HG02981 (cell line): ENCODE measurements at regions not wholly inside any gene's neighbourhood (a gene's known extent, or its start where the extent isn't known, plus 50 kb on each side); places are given as distances from the start of the nearest gene placed in this dataset.
A peak's percentile ranks its signal among the peaks of the same experiment; 100 is the strongest.

Source experiments
- ATAC-seq: cut with Tn5 transposase; IDR thresholded peaks from one replicate; pipeline ENCODE4 v1.9.1; 2021; ENCODE audit warnings: mild to moderate bottlenecking, moderate library complexity; ENCODE audit not compliant: unreplicated experiment

DNA sequence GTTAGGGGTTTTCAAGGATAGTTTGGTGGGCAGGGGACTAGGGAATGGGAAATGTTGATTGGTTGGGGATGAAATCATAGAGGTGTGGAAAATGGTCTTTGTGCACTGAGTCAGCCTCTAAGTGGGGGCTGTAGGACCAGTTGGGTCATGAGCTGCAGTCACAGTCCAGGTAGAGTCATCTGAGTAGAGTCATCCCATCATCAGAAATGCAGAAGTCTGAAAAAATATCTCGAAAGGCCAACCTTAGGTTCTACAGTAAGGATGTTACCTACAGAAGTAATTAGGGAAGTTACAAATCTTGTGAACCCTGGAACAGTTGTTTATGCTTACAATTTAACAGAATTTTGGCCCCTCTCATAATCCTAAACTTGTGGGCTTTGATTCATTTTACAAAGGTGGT, 63.4 kb upstream of the AP1S2 start:
- no peak for ATAC-seq

DNA sequence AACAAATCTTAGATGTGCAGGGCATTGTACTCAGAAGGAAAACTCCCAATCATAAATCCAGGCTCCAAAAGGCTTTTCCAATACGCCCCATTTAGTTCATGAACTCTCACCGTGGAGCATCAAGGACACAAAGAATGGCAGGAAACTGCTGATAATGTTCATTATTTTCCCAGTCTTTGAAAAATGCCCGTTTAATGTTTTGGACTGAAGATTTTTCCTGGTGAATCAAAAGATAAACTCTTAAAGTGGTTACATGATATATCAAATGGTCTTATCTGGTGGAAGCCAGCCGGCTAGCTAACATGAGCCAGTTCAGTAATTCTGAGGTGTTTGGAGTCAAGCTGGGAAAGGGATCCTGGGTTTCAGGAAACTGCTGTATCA, 62.1 kb upstream of the AP1S2 start:
- ATAC-seq: no peak

DNA sequence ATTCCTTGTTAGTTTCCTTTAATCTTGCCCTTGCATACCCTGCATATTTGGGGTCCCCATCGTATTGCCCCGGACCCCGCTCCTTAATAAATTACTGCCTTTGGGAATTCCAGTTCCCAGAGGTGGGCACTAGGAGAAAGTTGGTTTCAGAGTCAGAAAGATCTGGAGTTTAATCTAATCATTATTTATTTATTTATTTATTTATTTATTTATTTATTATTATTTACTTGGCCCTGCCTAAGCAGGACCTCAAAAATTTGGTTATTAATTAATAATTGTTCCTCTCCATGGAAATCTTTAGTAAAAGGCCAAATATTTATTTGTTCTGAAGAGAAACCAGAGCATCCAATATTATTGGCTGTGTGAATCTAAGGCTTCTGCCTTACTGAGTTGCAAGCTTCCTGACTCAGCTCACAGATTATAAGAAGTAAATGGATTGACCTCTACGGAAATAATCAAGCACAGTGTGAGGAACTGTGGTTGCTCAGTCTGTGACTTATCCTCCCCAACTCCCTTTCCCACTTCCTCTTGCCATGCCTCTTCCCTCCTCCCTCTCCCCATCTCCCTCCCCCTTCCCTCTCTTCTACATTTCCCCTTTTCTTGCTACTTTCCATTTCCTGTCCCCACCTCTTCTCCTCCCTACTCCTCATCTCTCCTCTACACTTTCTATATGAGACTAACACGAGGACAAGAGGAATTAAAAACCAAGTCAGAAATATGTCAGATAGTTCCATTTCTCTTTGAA, 61.5 kb upstream of the AP1S2 start:
- ATAC-seq: no peak

DNA sequence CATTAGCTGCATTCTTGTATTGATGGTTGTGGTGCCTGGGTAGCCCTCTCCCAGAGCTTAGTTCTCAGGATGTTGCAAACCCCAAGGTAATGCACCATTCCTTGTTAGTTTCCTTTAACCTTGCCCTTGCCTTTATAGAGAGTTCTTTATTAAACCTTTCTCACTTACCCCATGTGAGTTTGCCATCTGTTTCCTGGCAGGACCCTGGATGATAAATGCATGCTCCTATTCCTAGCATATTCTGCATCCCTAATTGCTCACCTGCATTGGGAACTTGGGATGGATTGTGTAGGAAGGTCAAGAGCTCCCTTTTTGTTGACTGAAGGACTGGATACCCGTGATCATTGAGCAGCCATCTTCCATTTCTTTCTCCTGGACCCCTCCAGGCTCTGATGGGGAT, 59.9 kb upstream of the AP1S2 start:
- ATAC-seq: no peak

DNA sequence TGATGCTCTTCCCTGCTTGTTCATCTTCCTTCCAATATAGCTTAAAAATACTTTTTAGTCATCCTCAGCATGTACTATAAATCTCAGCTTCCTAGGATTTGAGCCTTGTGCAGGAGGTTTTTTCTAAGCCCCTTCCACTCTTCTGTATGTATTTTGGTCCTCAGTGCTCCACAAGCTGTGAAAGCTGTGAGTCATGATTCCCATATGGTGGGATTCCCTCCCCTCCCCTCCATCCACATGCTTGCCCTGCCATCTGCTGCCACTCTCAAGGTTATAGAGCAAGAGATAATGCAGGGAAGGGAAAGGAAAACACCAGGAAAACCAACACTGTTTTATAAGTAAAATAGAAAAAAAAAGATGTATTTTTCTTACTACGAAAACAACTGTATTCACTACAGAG, 58.5 kb upstream of the AP1S2 start:
- no peak for ATAC-seq

DNA sequence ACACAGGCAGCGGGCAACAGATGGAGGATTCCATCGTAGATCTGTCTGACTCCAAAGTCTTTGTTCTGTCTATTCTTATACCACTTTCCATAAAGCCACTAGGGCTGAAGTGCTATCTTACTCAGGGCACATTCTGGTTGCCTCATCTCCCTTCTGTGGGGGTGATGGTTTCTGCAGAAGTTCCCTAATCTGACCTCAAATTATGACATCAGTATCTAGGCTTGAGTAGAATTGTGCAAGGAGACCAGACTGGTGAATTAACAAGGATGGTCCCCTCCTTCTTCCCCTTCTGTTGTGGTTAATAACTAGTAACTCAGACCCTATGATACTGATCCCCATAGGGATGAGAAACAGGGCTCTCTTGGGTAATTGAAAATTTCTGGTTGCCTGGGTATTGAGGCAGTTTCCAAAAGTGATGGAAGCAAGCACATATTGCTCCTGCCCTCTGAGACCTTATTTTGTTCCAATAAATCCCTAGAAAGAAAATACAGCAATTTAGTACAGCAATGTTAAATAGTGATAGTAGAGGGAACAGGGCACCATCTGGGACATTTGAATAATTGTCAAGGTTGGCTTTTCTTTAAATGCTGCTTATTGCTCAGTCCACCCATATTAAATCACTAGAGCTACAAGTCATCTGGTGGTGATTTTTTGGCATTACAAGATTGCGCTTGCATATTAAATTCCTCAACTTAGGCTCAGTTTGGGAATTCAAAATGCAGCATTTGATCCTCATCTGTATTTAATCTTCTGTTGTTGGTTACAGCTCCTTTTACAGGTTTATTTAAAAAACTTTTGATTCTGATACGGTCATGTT, 57.3 kb upstream of the AP1S2 start:
- ATAC-seq: peak; percentile 59

DNA sequence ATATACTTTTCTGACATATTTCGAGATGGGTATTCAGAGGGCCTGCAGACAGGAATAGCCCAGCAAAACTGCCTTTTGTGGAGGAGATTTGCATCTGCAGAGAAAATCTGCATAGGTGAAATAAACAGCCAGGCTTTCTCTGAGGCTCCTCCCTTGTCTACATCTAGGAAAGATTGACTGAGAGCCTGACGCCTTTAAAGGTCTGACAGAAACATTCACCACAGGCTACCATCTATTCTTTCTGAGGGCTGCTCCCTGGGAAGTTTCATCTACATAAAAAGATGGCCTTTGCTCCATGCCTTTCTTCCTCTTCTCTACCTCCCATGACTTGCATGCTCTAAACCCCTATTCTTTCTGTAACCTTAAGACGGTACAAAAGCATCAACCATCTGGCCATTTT, 55.0 kb upstream of the AP1S2 start:
- ATAC-seq: no peak

DNA sequence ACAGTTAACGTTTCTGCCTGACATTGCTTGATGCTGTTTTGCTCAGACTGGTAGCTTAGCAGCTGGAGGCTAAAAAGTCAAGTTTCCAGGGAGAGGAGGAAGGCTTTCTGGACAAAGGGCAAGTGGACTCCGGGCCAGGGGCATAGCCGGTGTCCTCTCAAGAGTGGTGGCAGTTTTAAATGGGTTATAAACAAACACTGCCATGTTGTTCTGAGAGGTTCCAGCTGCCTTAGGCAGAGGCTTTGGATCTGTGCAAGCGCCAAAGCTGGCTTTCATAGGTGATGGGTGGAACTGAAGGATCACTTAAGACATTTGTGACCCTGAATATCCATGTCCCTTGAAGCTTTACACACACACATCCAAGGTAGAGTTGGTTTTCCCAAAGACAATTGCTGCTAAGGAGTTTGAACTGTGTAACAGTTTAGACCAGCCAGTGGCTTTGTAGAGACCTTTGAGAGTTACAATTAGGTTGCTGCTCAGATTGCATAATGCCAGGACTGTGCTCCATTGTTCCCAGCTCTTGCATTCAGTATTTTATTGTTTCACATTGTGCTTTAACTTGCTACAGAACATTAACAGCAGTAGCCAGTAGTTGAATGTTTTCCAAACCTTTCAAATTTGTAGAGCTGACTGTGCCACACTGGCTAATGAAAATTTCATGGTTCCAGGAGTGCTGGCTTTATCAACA, 54.1 kb upstream of the AP1S2 start:
- no peak for ATAC-seq

DNA sequence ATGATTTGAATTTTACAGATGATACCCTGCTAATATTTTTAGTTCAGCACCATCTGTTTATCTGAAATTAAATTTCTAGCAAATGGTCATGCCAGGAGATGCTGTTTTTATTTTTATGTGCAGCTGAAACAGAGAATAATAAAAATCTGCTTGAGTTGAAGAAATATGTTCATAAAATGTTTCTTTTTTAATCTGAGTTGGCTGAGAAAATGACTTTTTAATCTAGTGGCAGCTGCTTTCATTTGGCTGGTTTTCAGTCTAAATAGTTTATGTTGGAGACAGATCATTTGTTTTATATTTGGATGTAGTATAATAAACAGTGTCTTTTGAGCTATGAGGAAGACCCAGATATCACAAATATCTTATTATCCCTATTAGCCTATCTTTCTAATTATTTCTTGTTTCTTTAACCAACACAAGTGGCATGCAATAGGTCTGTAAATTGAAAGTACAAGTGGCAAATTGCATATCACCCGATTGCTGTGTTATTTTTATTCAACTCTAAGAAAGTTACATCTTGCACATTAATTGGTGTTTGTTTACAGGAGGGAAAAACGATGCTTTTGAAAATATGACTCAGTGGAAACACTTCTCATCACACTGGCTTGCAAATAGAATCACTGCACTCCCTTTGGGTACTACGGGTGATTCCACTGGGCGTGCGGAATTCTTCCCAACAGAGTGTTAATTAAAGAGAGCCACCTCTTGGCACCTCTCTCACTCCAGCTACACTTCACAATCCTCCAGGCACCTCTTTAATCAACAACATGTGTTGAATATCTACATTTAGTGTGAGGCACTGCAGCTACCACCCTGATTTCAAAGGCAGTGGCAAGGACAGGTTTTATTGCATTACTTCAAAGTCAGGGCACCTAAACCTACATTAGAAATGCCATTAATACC, 51.7 kb upstream of the AP1S2 start:
- ATAC-seq: no peak
